SJCRH30 (cell line): ENCODE measurements at regions not wholly inside any gene's neighbourhood (a gene's known extent, or its start where the extent isn't known, plus 50 kb on each side); places are given as distances from the start of the nearest gene placed in this dataset.

Experiments used
- DNase-seq, 2 experiments: peaks; one replicate each; pipeline ENCODE4 v3.0.0-alpha.2; 2015 to 2020
- H3K27ac ChIP-seq: fragments of 250-450 bp; sonication (Bioruptor Pico); 2 replicates; pipeline ENCODE4 v1.5.1; 2020; ENCODE audit warnings: mild to moderate bottlenecking, moderate library complexity
- H3K27me3 ChIP-seq: fragments of 250-450 bp; sonication (Bioruptor Pico); 2 replicates; pipeline ENCODE4 v1.5.1; 2020; ENCODE audit warnings: mild to moderate bottlenecking, moderate library complexity
- H3K36me3 ChIP-seq: fragments of 250-450 bp; sonication (Bioruptor Pico); 2 replicates; pipeline ENCODE4 v1.5.1; 2020; ENCODE audit warnings: mild to moderate bottlenecking, moderate library complexity
- H3K4me1 ChIP-seq: fragments of 250-450 bp; sonication (Bioruptor Pico); 2 replicates; pipeline ENCODE4 v1.5.1; 2020; ENCODE audit warnings: mild to moderate bottlenecking, moderate library complexity
- H3K4me3 ChIP-seq: fragments of 250-450 bp; sonication (Bioruptor Pico); 2 replicates; pipeline ENCODE4 v1.5.1; 2020; ENCODE audit warnings: mild to moderate bottlenecking, moderate library complexity
- H3K9me3 ChIP-seq: fragments of 250-450 bp; sonication (Bioruptor Pico); replicated peaks from 2 replicates; pipeline ENCODE4 v1.5.1; 2020; ENCODE audit warnings: mild to moderate bottlenecking, moderate library complexity

GRCh38 chr10:80971461-80971860, 433.8 kb downstream of the SH2D4B start:
- no peaks in the 10 kb centered on the region for H3K9me3 ChIP-seq
- no peaks in the 10 kb centered on the region for H3K36me3 ChIP-seq
- H3K27ac ChIP-seq = no peak overlapping the region
- no peaks in the 10 kb centered on the region for H3K4me1 ChIP-seq
- no peak overlapping the region for H3K4me3 ChIP-seq
- H3K27me3 ChIP-seq = no peaks in the 10 kb centered on the region
- DNase-seq = no peak

- H3K36me3 ChIP-seq = no peaks in the 10 kb centered on the region
- no peak for DNase-seq
- no peak overlapping the region for H3K27ac ChIP-seq
- no peaks in the 10 kb centered on the region for H3K9me3 ChIP-seq
- H3K4me3 ChIP-seq = no peak overlapping the region
- H3K27me3 ChIP-seq = no peaks in the 10 kb centered on the region
- no peaks in the 10 kb centered on the region for H3K4me1 ChIP-seq
Measured at GRCh38 chr10:80976658-80977057, 439.0 kb downstream of the SH2D4B start.

- Histone ChIP-seq H3K9me3 (no peaks in the 10 kb centered on the region), H3K36me3 (no peaks in the 10 kb centered on the region), H3K27me3 (no peaks in the 10 kb centered on the region), H3K27ac (no peak overlapping the region), H3K4me1 (no peaks in the 10 kb centered on the region), H3K4me3 (no peak overlapping the region)
- no peak for DNase-seq
Measured at GRCh38 chr10:80985102-80985501, 447.4 kb downstream of the SH2D4B start.

GRCh38 chr10:80986596-80986995, 448.9 kb downstream of the SH2D4B start:
- H3K27ac ChIP-seq = no peak overlapping the region
- H3K36me3 ChIP-seq = no peaks in the 10 kb centered on the region
- DNase-seq = no peak
- H3K9me3 ChIP-seq = no peaks in the 10 kb centered on the region
- H3K4me3 ChIP-seq = no peak overlapping the region
- H3K27me3 ChIP-seq = no peaks in the 10 kb centered on the region
- no peaks in the 10 kb centered on the region for H3K4me1 ChIP-seq

DNA sequence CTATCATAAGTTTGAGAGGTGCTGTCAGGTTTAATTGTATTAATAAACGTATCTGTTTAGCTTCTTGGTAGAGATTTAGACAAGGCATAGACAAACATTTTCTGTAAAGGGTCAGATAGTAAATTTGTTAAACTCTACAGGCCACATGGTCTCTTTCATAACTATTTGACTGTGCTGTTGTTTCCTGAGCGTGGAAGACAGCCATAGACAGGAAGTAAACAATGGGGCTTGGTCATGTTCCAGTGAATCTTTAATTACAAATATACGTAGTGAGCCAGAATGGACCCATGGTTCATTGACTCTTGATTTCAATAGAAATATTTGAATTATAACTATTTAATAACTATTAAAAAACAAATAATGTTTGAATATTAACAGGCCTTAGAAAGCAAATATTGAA, 451.1 kb downstream of the SH2D4B start:
- H3K36me3 ChIP-seq = no peaks in the 10 kb centered on the region
- H3K4me1 ChIP-seq = no peaks in the 10 kb centered on the region
- H3K27me3 ChIP-seq = no peaks in the 10 kb centered on the region
- no peaks in the 10 kb centered on the region for H3K9me3 ChIP-seq
- no peak overlapping the region for H3K4me3 ChIP-seq
- H3K27ac ChIP-seq = no peak overlapping the region
- DNase-seq = no peak

GRCh38 chr10:80996615-80997193, 459.0 kb downstream of the SH2D4B start:
- peak; percentile 40 to 51 for DNase-seq
- Histone ChIP-seq H3K36me3 (no peaks in the 10 kb centered on the region), H3K9me3 (no peaks in the 10 kb centered on the region), H3K27me3 (no peaks in the 10 kb centered on the region), H3K27ac (no peak overlapping the region), H3K4me3 (no peak overlapping the region), H3K4me1 (no peaks in the 10 kb centered on the region)

GRCh38 chr10:81000781-81001180, 463.1 kb downstream of the SH2D4B start:
- Histone ChIP-seq H3K27me3 (no peaks in the 10 kb centered on the region), H3K4me1 (no peaks in the 10 kb centered on the region), H3K9me3 (no peaks in the 10 kb centered on the region), H3K27ac (no peak overlapping the region), H3K4me3 (no peak overlapping the region), H3K36me3 (no peaks in the 10 kb centered on the region)
- no peak for DNase-seq

GRCh38 chr10:81002382-81002781, 464.7 kb downstream of the SH2D4B start:
- DNase-seq = no peak
- no peaks in the 10 kb centered on the region for H3K4me1 ChIP-seq
- no peaks in the 10 kb centered on the region for H3K27me3 ChIP-seq
- H3K9me3 ChIP-seq = no peaks in the 10 kb centered on the region
- no peak overlapping the region for H3K4me3 ChIP-seq
- no peak overlapping the region for H3K27ac ChIP-seq
- H3K36me3 ChIP-seq = no peaks in the 10 kb centered on the region

DNA sequence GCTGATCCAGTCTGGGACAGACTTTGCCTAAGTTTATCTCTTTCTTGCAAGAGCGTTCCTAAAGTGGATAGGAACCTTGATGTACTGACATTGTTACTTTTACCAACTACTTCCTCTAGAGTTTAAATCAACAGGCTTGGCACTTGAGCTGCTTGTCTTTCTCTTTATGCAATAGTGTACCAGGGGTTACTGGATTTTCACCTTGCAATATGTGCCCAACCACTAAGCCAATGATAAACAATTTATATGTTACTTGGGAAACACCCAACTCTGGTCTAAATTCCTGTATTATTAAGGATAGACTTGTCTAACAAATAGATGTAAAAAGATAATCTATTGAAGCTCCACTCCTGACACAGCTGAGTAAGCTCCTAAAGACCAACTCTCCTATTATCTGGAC, 470.2 kb downstream of the SH2D4B start:
- no peaks in the 10 kb centered on the region for H3K4me1 ChIP-seq
- H3K27me3 ChIP-seq = no peaks in the 10 kb centered on the region
- no peak overlapping the region for H3K4me3 ChIP-seq
- no peak overlapping the region for H3K27ac ChIP-seq
- no peak for DNase-seq
- no peaks in the 10 kb centered on the region for H3K36me3 ChIP-seq
- H3K9me3 ChIP-seq = no peaks in the 10 kb centered on the region

DNA sequence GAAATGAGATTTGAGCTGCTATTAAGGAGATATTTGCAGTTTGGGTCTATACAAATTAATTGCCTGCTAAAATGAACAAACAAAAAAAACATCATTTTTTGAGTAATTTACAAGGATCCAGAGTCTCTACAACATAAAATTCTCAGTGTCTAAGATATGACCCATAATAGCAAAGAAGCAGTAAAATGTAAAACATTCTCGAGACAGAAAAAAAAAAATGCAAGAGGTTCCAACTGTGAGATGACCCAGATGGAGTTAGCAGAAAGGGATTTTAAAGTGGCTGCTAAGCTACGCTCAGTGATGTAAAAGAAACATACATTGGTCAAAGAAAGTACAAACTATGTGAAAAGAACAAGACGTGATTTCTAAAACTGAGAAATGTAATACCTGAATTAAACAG, 471.0 kb downstream of the SH2D4B start:
- Histone ChIP-seq H3K27ac (no peak overlapping the region), H3K4me3 (no peak overlapping the region), H3K4me1 (no peaks in the 10 kb centered on the region), H3K36me3 (no peaks in the 10 kb centered on the region), H3K9me3 (no peaks in the 10 kb centered on the region), H3K27me3 (no peaks in the 10 kb centered on the region)
- DNase-seq = no peak

DNA sequence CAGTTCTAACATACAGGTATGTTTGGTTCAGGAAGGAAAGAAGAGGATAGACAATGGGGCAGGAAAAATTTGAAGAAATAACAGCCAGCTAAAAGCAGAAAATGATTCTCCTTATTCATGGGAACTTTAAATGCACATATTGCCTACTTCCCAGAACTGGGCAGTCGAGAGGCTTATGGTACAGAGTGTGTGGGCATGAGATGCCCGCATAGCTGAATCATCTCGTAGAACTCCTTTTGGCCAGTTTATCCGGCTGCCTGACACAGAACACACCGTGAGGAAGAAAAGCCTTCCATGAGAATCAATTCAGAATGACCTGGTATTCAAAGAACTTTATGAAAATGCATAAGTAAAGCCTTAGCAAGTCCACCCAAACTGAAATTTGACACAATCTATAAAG, 471.6 kb downstream of the SH2D4B start:
- Histone ChIP-seq H3K4me3 (no peak overlapping the region), H3K27me3 (no peaks in the 10 kb centered on the region), H3K36me3 (no peaks in the 10 kb centered on the region), H3K27ac (no peak overlapping the region), H3K4me1 (no peaks in the 10 kb centered on the region), H3K9me3 (no peaks in the 10 kb centered on the region)
- DNase-seq = no peak

- Histone ChIP-seq H3K4me3 (no peak overlapping the region), H3K9me3 (no peaks in the 10 kb centered on the region), H3K27ac (no peak overlapping the region), H3K4me1 (no peaks in the 10 kb centered on the region), H3K27me3 (no peaks in the 10 kb centered on the region), H3K36me3 (no peaks in the 10 kb centered on the region)
- no peak for DNase-seq
Measured at GRCh38 chr10:81013771-81014170, 476.1 kb downstream of the SH2D4B start.

DNA sequence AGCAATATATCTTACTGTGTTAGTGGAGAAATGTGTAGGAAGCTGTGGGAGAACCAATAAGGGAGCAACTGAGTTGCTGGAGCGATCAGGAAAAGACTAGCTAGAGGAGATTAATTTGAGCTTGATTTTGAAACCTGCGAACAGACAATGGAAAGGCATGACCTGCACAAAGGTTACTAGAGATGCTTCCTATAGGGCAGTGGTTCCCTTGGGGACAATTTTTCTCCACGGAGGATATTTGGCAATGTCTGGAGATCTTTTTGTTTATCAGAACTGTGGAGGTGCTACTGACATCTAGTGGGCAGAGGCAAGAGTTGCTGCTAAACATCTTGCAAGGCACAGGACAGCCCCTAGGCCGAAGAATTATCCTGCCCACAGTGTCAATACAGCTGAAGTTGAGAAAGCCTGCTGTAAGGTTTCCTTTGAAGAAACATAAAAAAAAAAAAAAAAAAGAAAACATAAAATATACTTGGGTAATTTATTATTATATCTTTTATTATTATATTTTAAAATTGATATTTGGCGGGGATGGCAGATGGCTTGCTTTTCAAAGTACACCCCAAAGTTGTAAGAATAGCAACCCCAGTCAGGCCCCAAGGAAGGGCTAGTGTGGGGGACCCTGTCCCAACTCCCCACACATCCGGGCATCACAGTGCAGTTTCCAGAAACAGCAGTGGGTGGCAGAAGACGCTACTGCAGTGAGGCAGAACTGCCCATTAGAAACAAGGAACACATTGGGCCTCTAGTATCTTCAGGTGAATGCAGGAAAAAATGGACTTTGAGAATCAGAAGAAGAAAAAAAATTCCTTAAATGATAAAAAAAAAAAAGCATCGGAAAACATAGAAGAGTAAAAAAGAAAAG, 481.6 kb downstream of the SH2D4B start:
- Histone ChIP-seq H3K36me3 (no peaks in the 10 kb centered on the region), H3K27ac (no peak overlapping the region), H3K9me3 (no peaks in the 10 kb centered on the region), H3K4me3 (no peak overlapping the region), H3K27me3 (no peaks in the 10 kb centered on the region), H3K4me1 (no peaks in the 10 kb centered on the region)
- DNase-seq = peak; percentile 11 to 60

DNA sequence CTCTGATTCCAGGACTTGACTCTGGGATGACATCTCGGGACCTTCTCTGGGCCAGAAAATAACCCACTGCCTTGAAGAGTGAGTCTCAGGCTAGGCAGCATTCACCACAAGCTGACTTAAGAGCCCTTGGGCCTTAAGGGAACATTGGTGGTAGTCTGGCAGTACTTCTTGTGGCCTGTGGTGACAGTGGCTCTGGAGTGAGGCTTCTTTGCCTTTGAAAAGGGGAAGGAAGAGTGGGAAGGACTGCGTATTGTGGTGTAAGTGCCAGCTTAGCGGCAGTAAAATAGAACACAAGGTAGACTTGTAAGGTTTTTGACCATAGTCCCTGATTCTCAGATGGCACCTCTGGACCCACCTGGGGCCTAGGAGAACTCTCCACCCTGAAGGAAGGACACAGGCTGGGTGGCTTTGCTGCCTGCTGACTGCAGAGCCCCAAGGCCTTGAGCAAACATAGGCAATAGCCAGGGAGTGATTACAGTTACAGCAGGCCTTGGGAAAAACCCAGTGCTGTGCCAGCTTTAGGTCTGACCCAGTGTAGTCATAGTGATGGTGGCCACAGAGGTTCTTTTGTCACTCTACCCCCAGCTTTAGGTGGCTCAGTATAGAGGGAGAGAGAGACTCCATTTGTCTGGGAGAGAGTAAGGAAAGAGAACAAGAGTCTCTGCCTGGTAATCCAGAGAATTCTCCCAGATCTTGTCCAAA, 483.9 kb downstream of the SH2D4B start:
- no peak overlapping the region for H3K27ac ChIP-seq
- no peaks in the 10 kb centered on the region for H3K27me3 ChIP-seq
- no peaks in the 10 kb centered on the region for H3K36me3 ChIP-seq
- H3K4me3 ChIP-seq = no peak overlapping the region
- H3K4me1 ChIP-seq = no peaks in the 10 kb centered on the region
- H3K9me3 ChIP-seq = no peaks in the 10 kb centered on the region
- no peak for DNase-seq

GRCh38 chr10:81026591-81026990, 488.9 kb downstream of the SH2D4B start:
- H3K9me3 ChIP-seq = no peaks in the 10 kb centered on the region
- H3K27ac ChIP-seq = no peak overlapping the region
- no peaks in the 10 kb centered on the region for H3K4me1 ChIP-seq
- H3K27me3 ChIP-seq = no peaks in the 10 kb centered on the region
- H3K36me3 ChIP-seq = no peaks in the 10 kb centered on the region
- no peak for DNase-seq
- no peak overlapping the region for H3K4me3 ChIP-seq
